Tibial nerve (tissue), 4 donors: ENCODE measurements at regions not wholly inside any gene's neighbourhood (a gene's known extent, or its start where the extent isn't known, plus 50 kb on each side); places are given as distances from the start of the nearest gene placed in this dataset.

Experiments
- CTCF ChIP-seq, 5 experiments: fragments of 200-600 bp in 3 of 5; fragments of 450-650 bp in 2 of 5; sonication (generic) in 3 of 5; IDR thresholded peaks; one replicate each; pipeline ENCODE4 v1.5.1; 2016 to 2019; ENCODE audit warnings: antibody characterized with exemption in 5 of 5, mild to moderate bottlenecking in 3 of 5, moderate library complexity in 2 of 5
- EP300 ChIP-seq, 2 donors: sonication (generic); formaldehyde crosslinking; IDR thresholded peaks; one replicate each; pipeline ENCODE4 v1.6.1; 2017; ENCODE audit warnings: antibody characterized with exemption in 2 of 2, mild to moderate bottlenecking in 1 of 2
- POLR2A ChIP-seq, 2 donors: fragments of 450-650 bp; IDR thresholded peaks; one replicate each; pipeline ENCODE4 v1.6.1; 2017; ENCODE audit warnings: antibody characterized with exemption in 2 of 2, mild to moderate bottlenecking in 2 of 2, moderate library complexity in 2 of 2

- no peak for TF ChIP-seq POLR2A (IDR thresholded peaks at IDR 0.05)
- no peak for TF ChIP-seq CTCF (IDR thresholded peaks at IDR 0.05)
- TF ChIP-seq EP300 (IDR thresholded peaks at IDR 0.05), result no peak
These were observed 58.3 kb upstream of the NEBL start for GRCh38 chr10:20955355-20955893.
